Parathyroid adenoma (tissue), 2 donors: ENCODE measurements at regions not wholly inside any gene's neighbourhood (a gene's known extent, or its start where the extent isn't known, plus 50 kb on each side); places are given as distances from the start of the nearest gene placed in this dataset.

Experiments
- H2AFZ ChIP-seq: fragments of 300-600 bp; sonication (generic); one replicate; pipeline ENCODE4 v1.7.0; 2017; ENCODE audit warnings: antibody characterized with exemption, mild to moderate bottlenecking
- H3K27ac ChIP-seq: fragments of 300-600 bp; sonication (generic); one replicate; pipeline ENCODE4 v1.7.0; 2017
- H3K27me3 ChIP-seq: fragments of 300-600 bp; sonication (generic); one replicate; pipeline ENCODE4 v1.7.0; 2017; ENCODE audit warnings: low read length; ENCODE audit not compliant: control insufficient read depth, insufficient read depth
- H3K36me3 ChIP-seq: fragments of 300-600 bp; sonication (generic); one replicate; pipeline ENCODE4 v1.7.0; 2017; ENCODE audit warnings: low read length; ENCODE audit not compliant: control insufficient read depth, insufficient read depth
- H3K4me1 ChIP-seq: fragments of 300-600 bp; sonication (generic); one replicate; pipeline ENCODE4 v1.7.0; 2017; ENCODE audit warnings: control low read depth
- H3K4me2 ChIP-seq: fragments of 300-600 bp; sonication (generic); one replicate; pipeline ENCODE4 v1.7.0; 2017; ENCODE audit warnings: low read length
- H3K4me3 ChIP-seq: fragments of 300-600 bp; sonication (generic); one replicate; pipeline ENCODE4 v1.7.0; 2017; ENCODE audit warnings: low read depth, low read length
- H3K79me2 ChIP-seq: fragments of 300-600 bp; sonication (generic); one replicate; pipeline ENCODE4 v1.7.0; 2017; ENCODE audit warnings: control low read depth
- H3K9ac ChIP-seq: fragments of 300-600 bp; sonication (generic); one replicate; pipeline ENCODE4 v1.7.0; 2017; ENCODE audit warnings: mild to moderate bottlenecking
- H3K9me3 ChIP-seq: fragments of 300-600 bp; sonication (generic); one replicate; pipeline ENCODE4 v1.7.0; 2017; ENCODE audit warnings: low read length; ENCODE audit not compliant: control insufficient read depth
- TF ChIP-seq, protein P1 (sequence below): fragments of 300-600 bp; sonication (generic); IDR thresholded peaks from one replicate; pipeline ENCODE4 v1.7.0; 2017; ENCODE audit warnings: antibody characterized with exemption, mild to moderate bottlenecking
- donor health status: primary hyperparathyroidism.

DNA sequence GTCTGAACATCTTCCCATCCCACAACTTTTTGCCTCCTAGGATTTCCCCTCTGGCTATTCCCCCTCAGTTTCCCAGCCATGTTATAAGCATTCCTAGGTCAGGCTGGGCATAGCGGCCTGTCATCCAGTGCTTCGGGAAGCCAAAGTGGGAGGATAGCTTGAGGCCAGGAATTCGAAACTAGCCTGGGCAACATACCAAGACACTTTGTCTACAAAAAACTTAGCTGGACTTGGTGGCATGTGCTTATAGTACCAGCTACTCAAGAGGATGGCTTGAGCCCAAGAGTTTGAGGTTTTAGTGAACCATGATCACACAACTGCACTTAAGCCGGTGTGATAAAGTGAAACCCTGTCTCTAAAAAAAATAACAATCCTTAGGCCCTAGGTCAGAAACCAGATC is 447.4 kb downstream of the KIF16B start:
- no peaks in the 10 kb centered on the region for H3K79me2 ChIP-seq
- H3K36me3 ChIP-seq = no peaks in the 10 kb centered on the region
- H3K27me3 ChIP-seq = no peaks in the 10 kb centered on the region
- H3K4me1 ChIP-seq = no peaks in the 10 kb centered on the region
- H3K9me3 ChIP-seq = no peaks in the 10 kb centered on the region
- no peak overlapping the region for H3K9ac ChIP-seq
- no peak overlapping the region for H3K27ac ChIP-seq
- no peak overlapping the region for H2AFZ ChIP-seq
- H3K4me3 ChIP-seq = no peak overlapping the region
- TF ChIP-seq, protein P1, sequence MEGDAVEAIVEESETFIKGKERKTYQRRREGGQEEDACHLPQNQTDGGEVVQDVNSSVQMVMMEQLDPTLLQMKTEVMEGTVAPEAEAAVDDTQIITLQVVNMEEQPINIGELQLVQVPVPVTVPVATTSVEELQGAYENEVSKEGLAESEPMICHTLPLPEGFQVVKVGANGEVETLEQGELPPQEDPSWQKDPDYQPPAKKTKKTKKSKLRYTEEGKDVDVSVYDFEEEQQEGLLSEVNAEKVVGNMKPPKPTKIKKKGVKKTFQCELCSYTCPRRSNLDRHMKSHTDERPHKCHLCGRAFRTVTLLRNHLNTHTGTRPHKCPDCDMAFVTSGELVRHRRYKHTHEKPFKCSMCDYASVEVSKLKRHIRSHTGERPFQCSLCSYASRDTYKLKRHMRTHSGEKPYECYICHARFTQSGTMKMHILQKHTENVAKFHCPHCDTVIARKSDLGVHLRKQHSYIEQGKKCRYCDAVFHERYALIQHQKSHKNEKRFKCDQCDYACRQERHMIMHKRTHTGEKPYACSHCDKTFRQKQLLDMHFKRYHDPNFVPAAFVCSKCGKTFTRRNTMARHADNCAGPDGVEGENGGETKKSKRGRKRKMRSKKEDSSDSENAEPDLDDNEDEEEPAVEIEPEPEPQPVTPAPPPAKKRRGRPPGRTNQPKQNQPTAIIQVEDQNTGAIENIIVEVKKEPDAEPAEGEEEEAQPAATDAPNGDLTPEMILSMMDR = no peak
- no peak overlapping the region for H3K4me2 ChIP-seq

DNA sequence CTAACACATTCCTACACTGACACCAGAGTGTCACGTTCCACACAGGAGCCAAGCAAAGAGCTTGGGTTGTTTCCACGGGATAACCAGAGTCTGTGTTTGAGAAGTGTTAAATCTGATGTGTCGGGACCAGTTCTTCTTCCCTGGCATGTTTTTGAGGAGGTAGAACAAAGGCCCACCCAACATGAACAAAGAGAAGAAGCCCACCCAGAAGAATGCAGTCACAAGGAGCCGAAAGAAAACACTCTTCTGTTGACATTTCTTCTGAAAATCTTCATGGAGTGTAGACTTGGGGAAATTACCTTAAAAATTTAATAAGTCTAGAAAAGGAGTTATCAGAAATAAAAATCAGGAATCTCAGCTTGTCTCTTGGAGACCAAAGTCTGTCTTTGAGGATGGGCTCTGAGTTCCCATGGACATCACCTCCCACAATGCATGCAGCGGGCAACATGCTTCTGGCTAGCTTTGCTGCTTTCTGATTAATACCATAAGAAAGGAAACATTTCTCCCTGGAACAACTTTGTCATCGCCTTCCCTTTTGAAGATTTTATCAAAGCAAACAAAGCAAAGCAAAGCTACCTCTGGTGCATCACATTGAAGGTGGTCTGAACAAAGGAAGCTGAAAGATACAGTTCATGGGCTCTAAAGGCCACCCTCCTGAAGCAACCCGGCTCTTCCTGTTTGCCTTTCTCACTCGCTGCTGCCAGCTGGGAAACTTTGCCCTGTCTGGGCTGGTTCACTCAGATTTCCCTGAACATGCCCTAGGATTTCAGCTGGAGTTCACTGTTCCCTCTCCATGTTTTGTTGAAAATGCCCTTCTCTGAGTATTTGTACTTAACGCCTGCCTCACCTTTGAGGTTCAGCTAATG is 448.1 kb downstream of the KIF16B start:
- H3K9ac ChIP-seq = no peak overlapping the region
- no peak overlapping the region for H3K4me3 ChIP-seq
- H3K27ac ChIP-seq = no peak overlapping the region
- TF ChIP-seq, protein P1 = no peak
- H3K9me3 ChIP-seq = no peaks in the 10 kb centered on the region
- no peaks in the 10 kb centered on the region for H3K79me2 ChIP-seq
- H3K27me3 ChIP-seq = no peaks in the 10 kb centered on the region
- no peak overlapping the region for H3K4me2 ChIP-seq
- H2AFZ ChIP-seq = no peak overlapping the region
- no peaks in the 10 kb centered on the region for H3K36me3 ChIP-seq
- no peaks in the 10 kb centered on the region for H3K4me1 ChIP-seq

- no peaks in the 10 kb centered on the region for H3K79me2 ChIP-seq
- H3K9ac ChIP-seq = no peak overlapping the region
Measured at GRCh38 chr20:16124491-16124890, 448.8 kb downstream of the KIF16B start.

GRCh38 chr20:16123623-16124022 is 449.6 kb downstream of the KIF16B start:
- no peak overlapping the region for H3K9ac ChIP-seq
- H3K4me1 ChIP-seq = no peaks in the 10 kb centered on the region
- H3K4me3 ChIP-seq = no peak overlapping the region
- no peak overlapping the region for H3K27ac ChIP-seq
- no peak overlapping the region for H2AFZ ChIP-seq
- TF ChIP-seq, protein P1 = no peak
- H3K9me3 ChIP-seq = no peaks in the 10 kb centered on the region
- H3K36me3 ChIP-seq = no peaks in the 10 kb centered on the region
- H3K79me2 ChIP-seq = no peaks in the 10 kb centered on the region
- H3K4me2 ChIP-seq = no peak overlapping the region
- H3K27me3 ChIP-seq = no peaks in the 10 kb centered on the region

More at GRCh38 chr20:16124491-16124890, 448.8 kb downstream of the KIF16B start:
- no peak overlapping the region for H2AFZ ChIP-seq
- TF ChIP-seq, protein P1 = no peak
- H3K4me2 ChIP-seq = no peak overlapping the region
- H3K4me3 ChIP-seq = no peak overlapping the region
- no peaks in the 10 kb centered on the region for H3K9me3 ChIP-seq
- H3K27me3 ChIP-seq = no peaks in the 10 kb centered on the region
- no peaks in the 10 kb centered on the region for H3K4me1 ChIP-seq
- H3K27ac ChIP-seq = no peak overlapping the region
- H3K36me3 ChIP-seq = no peaks in the 10 kb centered on the region

- no peak overlapping the region for H3K27ac ChIP-seq
- TF ChIP-seq, protein P1 = no peak
- no peaks in the 10 kb centered on the region for H3K79me2 ChIP-seq
- no peaks in the 10 kb centered on the region for H3K4me1 ChIP-seq
- no peaks in the 10 kb centered on the region for H3K36me3 ChIP-seq
- H3K9ac ChIP-seq = no peak overlapping the region
- no peak overlapping the region for H3K4me3 ChIP-seq
- H2AFZ ChIP-seq = no peak overlapping the region
- no peaks in the 10 kb centered on the region for H3K9me3 ChIP-seq
- H3K27me3 ChIP-seq = no peaks in the 10 kb centered on the region
- no peak overlapping the region for H3K4me2 ChIP-seq
Measured at GRCh38 chr20:16119909-16120308, 453.3 kb downstream of the KIF16B start.
